Transverse colon (tissue), 4 donors: ENCODE measurements at regions not wholly inside any gene's neighbourhood (a gene's known extent, or its start where the extent isn't known, plus 50 kb on each side); places are given as distances from the start of the nearest gene placed in this dataset.

ENCODE experiments used
- DNase-seq: peaks from one replicate; pipeline ENCODE4 v3.0.0-alpha.2; 2019
- H3K27ac ChIP-seq, 4 donors: fragments of 200-600 bp; sonication (generic); 2 replicates each; pipeline ENCODE4 v1.5.1; 2016 to 2018; ENCODE audit warnings: inconsistent platforms in 4 of 4
- H3K27me3 ChIP-seq: fragments of 200-600 bp; sonication (generic); 2 replicates; pipeline ENCODE4 v1.5.1; 2017; ENCODE audit warnings: inconsistent platforms
- H3K36me3 ChIP-seq, 4 donors: fragments of 200-600 bp; sonication (generic); 2 replicates each; pipeline ENCODE4 v1.5.1; 2017 to 2019; ENCODE audit warnings: inconsistent platforms in 4 of 4
- H3K4me1 ChIP-seq, 4 donors: fragments of 200-600 bp; sonication (generic); 2 replicates each; pipeline ENCODE4 v1.5.1; 2017 to 2020; ENCODE audit warnings: inconsistent platforms in 4 of 4
- H3K4me3 ChIP-seq, 4 donors: fragments of 200-600 bp; sonication (generic); 1 replicate in 1 of 4; 2 replicates in 3 of 4; pipeline versions ENCODE4 v1.5.1 to v1.6.1; 2017 to 2019; ENCODE audit warnings: inconsistent platforms in 4 of 4
- H3K9me3 ChIP-seq, 2 donors: fragments of 200-600 bp; sonication (generic); 2 replicates each; pipeline ENCODE4 v1.5.1; 2017 to 2019; ENCODE audit warnings: inconsistent platforms in 2 of 2
- CTCF ChIP-seq, 5 experiments: fragments of 200-600 bp in 3 of 5; fragments of 450-650 bp in 2 of 5; sonication (generic) in 3 of 5; IDR thresholded peaks; 1 replicate in 2 of 5; 2 replicates in 3 of 5; pipeline ENCODE4 v1.5.1; 2016 to 2017; ENCODE audit warnings: antibody characterized with exemption in 5 of 5, inconsistent platforms in 3 of 5, mild to moderate bottlenecking in 2 of 5, moderate library complexity in 1 of 5
- EP300 ChIP-seq: sonication (generic); formaldehyde crosslinking; IDR thresholded peaks from one replicate; pipeline ENCODE4 v1.6.1; 2017; ENCODE audit warnings: antibody characterized with exemption, low read depth
- POLR2A ChIP-seq: fragments of 450-650 bp; IDR thresholded peaks from one replicate; pipeline ENCODE4 v1.6.1; 2016; ENCODE audit warnings: antibody characterized with exemption, mild to moderate bottlenecking, moderate library complexity
- POLR2AphosphoS5 ChIP-seq, 3 donors: sonication (generic); formaldehyde crosslinking; IDR thresholded peaks; one replicate each; pipeline ENCODE4 v1.6.1; 2016; ENCODE audit warnings: antibody characterized with exemption in 3 of 3
- WGBS, 2 donors: methylation state at CpG; one replicate each; pipeline ENCODE4 v1.1.5; 2018; ENCODE audit warnings: low coverage in 1 of 2; 5-methylcytosine and 5-hydroxymethylcytosine counted together
- in situ Hi-C, 4 donors: fragments of 200-750 bp; cut with MboI; loops; one replicate each; pipeline versions ENCODE4 v1.15.0 to v1.15.1; 2017; ENCODE audit warnings: low sequenced_read_pairs in 3 of 4, low pct_ligation_motif_present in 1 of 4, low pct_unique_long_range_greater_than_20kb in 1 of 4
- intact Hi-C: fragments of 100-400 bp; cut with DNase I; formaldehyde crosslinking; loops from one replicate; pipeline ENCODE4 v1.15.1; 2023; ENCODE audit warnings: low total_unique reads

- no peaks in the 10 kb centered on the region for H3K27me3 ChIP-seq
- DNase-seq = no peak
- 42 to 50% methylated on average over 1 of the region's 1 CpG for WGBS, 2 donors
- intact Hi-C loops (no loop called here), in situ Hi-C loops (no loop called here)
- H3K9me3 ChIP-seq = no peaks in the 10 kb centered on the region
- H3K36me3 ChIP-seq = no peaks in the 10 kb centered on the region
- no peaks in the 10 kb centered on the region for H3K4me1 ChIP-seq
- no peak for TF ChIP-seq EP300
- no peak for TF ChIP-seq POLR2A
- no peak for TF ChIP-seq POLR2AphosphoS5 (IDR thresholded peaks at IDR 0.05)
- no peak for TF ChIP-seq CTCF (IDR thresholded peaks at IDR 0.05)
- H3K4me3 ChIP-seq = no peak overlapping the region
- H3K27ac ChIP-seq = no peak overlapping the region
These were observed 655.5 kb downstream of the KCNA4 start for GRCh38 chr11:29361369-29361768.

- 58 to 77% methylated on average over 1 of the region's 1 CpG for WGBS, 2 donors
- no peaks in the 10 kb centered on the region for H3K4me1 ChIP-seq
- DNase-seq = no peak
- TF ChIP-seq EP300 = no peak
- TF ChIP-seq POLR2A = no peak
- no peak for TF ChIP-seq CTCF (IDR thresholded peaks at IDR 0.05)
- TF ChIP-seq POLR2AphosphoS5 (IDR thresholded peaks at IDR 0.05) = no peak
- no peak overlapping the region for H3K27ac ChIP-seq
- H3K9me3 ChIP-seq = no peaks in the 10 kb centered on the region
- in situ Hi-C loops (no loop called here), intact Hi-C loops (no loop called here)
- H3K4me3 ChIP-seq = no peak overlapping the region
- H3K36me3 ChIP-seq = no peaks in the 10 kb centered on the region
- H3K27me3 ChIP-seq = no peaks in the 10 kb centered on the region
These were observed 663.0 kb downstream of the KCNA4 start for GRCh38 chr11:29353833-29354232.

GRCh38 chr11:29352273-29352795, 664.5 kb downstream of the KCNA4 start:
- intact Hi-C loops (no loop called here), in situ Hi-C loops (no loop called here)
- WGBS, 2 donors = 79% methylated on average over 3 of the region's 3 CpGs
- no peak overlapping the region for H3K4me3 ChIP-seq
- H3K36me3 ChIP-seq = no peaks in the 10 kb centered on the region
- H3K9me3 ChIP-seq = no peaks in the 10 kb centered on the region
- DNase-seq = no peak
- no peak for TF ChIP-seq POLR2AphosphoS5 (IDR thresholded peaks at IDR 0.05)
- TF ChIP-seq CTCF (IDR thresholded peaks at IDR 0.05) = no peak
- no peak for TF ChIP-seq EP300
- no peak for TF ChIP-seq POLR2A
- no peaks in the 10 kb centered on the region for H3K4me1 ChIP-seq
- no peaks in the 10 kb centered on the region for H3K27me3 ChIP-seq
- no peak overlapping the region for H3K27ac ChIP-seq

GRCh38 chr11:29351301-29351873, 665.4 kb downstream of the KCNA4 start:
- H3K9me3 ChIP-seq = no peaks in the 10 kb centered on the region
- 33 to 38% methylated on average over 1 of the region's 1 CpG for WGBS, 2 donors
- TF ChIP-seq POLR2A (no peak), CTCF (IDR thresholded peaks at IDR 0.05) (no peak), EP300 (no peak), POLR2AphosphoS5 (IDR thresholded peaks at IDR 0.05) (no peak)
- H3K36me3 ChIP-seq = no peaks in the 10 kb centered on the region
- in situ Hi-C loops = no loop called here
- intact Hi-C loops = no loop called here
- no peak overlapping the region for H3K27ac ChIP-seq
- H3K4me3 ChIP-seq = no peak overlapping the region
- DNase-seq = no peak
- H3K4me1 ChIP-seq = no peaks in the 10 kb centered on the region
- no peaks in the 10 kb centered on the region for H3K27me3 ChIP-seq
